NB4 (cell line): ENCODE measurements at regions not wholly inside any gene's neighbourhood (a gene's known extent, or its start where the extent isn't known, plus 50 kb on each side); places are given as distances from the start of the nearest gene placed in this dataset.
"Not testable (repeated sequence)": the region's sequence is repeated elsewhere in the genome, so short reads cannot be mapped to it uniquely, and the experiment has no call there.

Experiments
- DNase-seq: peaks from one replicate; pipeline ENCODE4 v3.0.0; 2010; ENCODE audit warnings: low read depth
- H3K4me3 ChIP-seq: one replicate; pipeline ENCODE4 v1.5.1; 2011; ENCODE audit warnings: mild to moderate bottlenecking, low read depth, low read length, moderate library complexity
- MYC ChIP-seq: IDR thresholded peaks from 2 replicates; pipeline ENCODE4 v1.6.1; 2011; ENCODE audit warnings: low read depth, low read length
- POLR2A ChIP-seq: IDR thresholded peaks from 2 replicates; pipeline ENCODE4 v1.6.1; 2011; ENCODE audit warnings: mild to moderate bottlenecking; ENCODE audit not compliant: insufficient read length; ENCODE audit errors: extremely low read depth
- TF ChIP-seq, protein P1 (sequence below): IDR thresholded peaks from 2 replicates; pipeline ENCODE4 v1.6.1; 2011; ENCODE audit warnings: low read depth, low read length
- TF ChIP-seq, protein P2 (sequence below): IDR thresholded peaks from one replicate; pipeline ENCODE4 v1.5.1; 2012; ENCODE audit warnings: low read depth, low read length

DNA sequence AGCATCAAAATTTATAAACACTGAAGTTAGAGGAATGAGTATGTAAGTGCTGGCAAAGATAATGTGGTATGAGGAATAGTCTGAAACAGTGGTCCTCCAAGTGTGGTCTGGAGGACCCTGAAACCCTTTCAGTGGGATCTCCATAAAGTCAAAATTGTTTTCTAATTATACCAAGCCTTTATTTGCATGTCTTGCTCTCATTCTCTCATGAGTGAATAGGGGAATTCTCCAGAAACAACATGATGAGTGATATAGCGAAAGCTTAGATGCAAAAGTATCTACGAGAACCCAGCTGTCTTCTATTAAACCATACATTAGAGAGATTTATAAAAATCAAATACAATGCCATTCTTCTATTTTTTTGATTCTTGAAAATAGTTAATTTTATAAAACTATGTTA is 145.0 kb upstream of the RAG2 start:
- H3K4me3 ChIP-seq: no peak overlapping the region
- no peak for DNase-seq
- TF ChIP-seq, protein P1, sequence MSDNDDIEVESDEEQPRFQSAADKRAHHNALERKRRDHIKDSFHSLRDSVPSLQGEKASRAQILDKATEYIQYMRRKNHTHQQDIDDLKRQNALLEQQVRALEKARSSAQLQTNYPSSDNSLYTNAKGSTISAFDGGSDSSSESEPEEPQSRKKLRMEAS: no peak
- TF ChIP-seq POLR2A: no peak
- TF ChIP-seq MYC: no peak
- TF ChIP-seq, protein P2, sequence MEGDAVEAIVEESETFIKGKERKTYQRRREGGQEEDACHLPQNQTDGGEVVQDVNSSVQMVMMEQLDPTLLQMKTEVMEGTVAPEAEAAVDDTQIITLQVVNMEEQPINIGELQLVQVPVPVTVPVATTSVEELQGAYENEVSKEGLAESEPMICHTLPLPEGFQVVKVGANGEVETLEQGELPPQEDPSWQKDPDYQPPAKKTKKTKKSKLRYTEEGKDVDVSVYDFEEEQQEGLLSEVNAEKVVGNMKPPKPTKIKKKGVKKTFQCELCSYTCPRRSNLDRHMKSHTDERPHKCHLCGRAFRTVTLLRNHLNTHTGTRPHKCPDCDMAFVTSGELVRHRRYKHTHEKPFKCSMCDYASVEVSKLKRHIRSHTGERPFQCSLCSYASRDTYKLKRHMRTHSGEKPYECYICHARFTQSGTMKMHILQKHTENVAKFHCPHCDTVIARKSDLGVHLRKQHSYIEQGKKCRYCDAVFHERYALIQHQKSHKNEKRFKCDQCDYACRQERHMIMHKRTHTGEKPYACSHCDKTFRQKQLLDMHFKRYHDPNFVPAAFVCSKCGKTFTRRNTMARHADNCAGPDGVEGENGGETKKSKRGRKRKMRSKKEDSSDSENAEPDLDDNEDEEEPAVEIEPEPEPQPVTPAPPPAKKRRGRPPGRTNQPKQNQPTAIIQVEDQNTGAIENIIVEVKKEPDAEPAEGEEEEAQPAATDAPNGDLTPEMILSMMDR: no peak

DNA sequence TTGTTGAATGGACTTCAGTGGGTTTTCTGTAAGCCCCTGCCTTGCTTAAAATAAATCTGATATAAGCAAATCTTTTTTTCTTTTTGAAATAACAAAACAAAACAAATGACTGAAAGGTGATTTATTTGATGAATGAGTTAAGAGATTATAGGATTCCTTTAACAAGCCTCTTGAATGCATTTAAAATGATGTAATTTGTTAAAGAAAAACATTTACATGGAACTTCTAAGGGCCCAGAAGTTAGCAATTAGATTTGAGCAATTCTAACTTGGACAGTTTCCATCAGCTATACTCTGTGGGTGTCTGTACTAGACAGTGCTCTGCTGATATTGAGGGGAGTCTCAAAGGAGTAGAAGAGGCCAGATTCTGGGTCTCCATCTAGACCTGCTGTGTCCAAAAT is 143.5 kb upstream of the RAG2 start:
- TF ChIP-seq MYC (no peak), POLR2A (no peak)
- TF ChIP-seq, protein P2: no peak
- TF ChIP-seq, protein P1: no peak
- no peak for DNase-seq
- H3K4me3 ChIP-seq: no peak overlapping the region

DNA sequence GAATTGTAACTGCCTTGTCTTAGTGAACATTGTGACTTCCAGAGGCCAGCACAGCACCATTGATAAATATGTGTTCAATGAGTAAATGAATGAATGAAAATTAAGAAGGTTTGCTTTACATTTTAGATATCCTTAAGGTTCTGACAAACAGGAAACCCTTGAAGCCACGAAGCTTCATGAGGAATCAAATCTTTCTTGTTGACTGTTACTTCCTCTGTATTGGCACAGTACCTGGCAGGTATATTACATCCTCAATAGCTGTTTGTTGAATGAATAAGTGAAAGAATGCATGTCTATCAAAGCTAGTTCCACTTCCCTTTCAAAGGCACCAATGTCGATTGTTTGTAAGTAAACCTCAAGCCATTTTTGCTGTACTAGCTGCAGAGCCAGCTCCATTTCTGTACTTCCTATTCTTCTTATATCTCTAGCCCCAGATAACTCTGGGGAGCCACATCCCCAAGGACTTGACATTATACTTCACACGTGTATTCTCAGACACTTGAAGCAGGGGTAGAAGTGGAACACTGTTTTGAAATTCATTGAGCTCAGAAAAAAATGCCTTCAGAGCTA is 140.3 kb upstream of the RAG2 start:
- no peak for DNase-seq
- TF ChIP-seq, protein P1: no peak
- no peak for TF ChIP-seq POLR2A
- no peak for TF ChIP-seq MYC
- TF ChIP-seq, protein P2: no peak
- no peak overlapping the region for H3K4me3 ChIP-seq

- TF ChIP-seq, protein P2: no peak
- TF ChIP-seq POLR2A: no peak
- TF ChIP-seq, protein P1: no peak
- TF ChIP-seq MYC: no peak
- no peak for DNase-seq
- H3K4me3 ChIP-seq: no peak overlapping the region
These were observed 138.1 kb upstream of the RAG2 start for GRCh38 chr11:36736103-36736502.

DNA sequence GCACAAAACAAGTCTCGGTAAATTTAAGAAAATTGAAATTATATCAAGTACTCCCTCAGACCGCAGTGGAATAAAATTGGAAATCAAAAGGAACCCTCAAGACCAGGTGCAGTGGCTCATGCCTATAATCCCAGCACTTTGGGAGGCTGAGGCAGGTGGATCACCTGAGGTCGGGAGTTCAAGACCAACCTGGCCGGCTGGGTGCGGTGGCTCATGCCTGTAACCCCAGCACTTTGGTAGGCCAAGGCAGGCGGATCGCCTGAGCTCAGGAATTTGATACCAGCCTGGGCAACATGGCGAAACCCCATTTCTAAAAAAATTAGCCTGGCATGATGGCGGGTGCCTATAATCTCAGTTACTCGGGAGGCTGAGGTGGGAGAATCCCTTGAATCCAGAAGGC is 135.7 kb upstream of the RAG2 start:
- not testable (repeated sequence) for DNase-seq, H3K4me3 ChIP-seq

- no peak overlapping the region for H3K4me3 ChIP-seq
- TF ChIP-seq MYC (no peak), POLR2A (no peak)
- TF ChIP-seq, protein P1: no peak
- TF ChIP-seq, protein P2: no peak
- DNase-seq: no peak
These were observed 132.7 kb upstream of the RAG2 start for GRCh38 chr11:36730761-36731160.
